GM13977 (cell line): ENCODE measurements at regions not wholly inside any gene's neighbourhood (a gene's known extent, or its start where the extent isn't known, plus 50 kb on each side); places are given as distances from the start of the nearest gene placed in this dataset.

Source experiments
- DNase-seq: peaks from one replicate; pipeline ENCODE4 v3.0.0; 2012; ENCODE audit warnings: low spot score
- in situ Hi-C: fragments of 300-500 bp; cut with MboI; formaldehyde crosslinking; loops from one replicate; pipeline ENCODE4 v1.12.0; 2022; ENCODE audit warnings: low sequenced_read_pairs, low pct_unique_long_range_greater_than_20kb, mixed read lengths, inconsistent platforms; ENCODE audit not compliant: unreplicated experiment
- TF ChIP-seq, protein P1 (sequence below): IDR thresholded peaks from 2 replicates; pipeline ENCODE4 v1.5.1; 2012; ENCODE audit warnings: mild to moderate bottlenecking, control low read depth; ENCODE audit not compliant: insufficient read depth; ENCODE audit errors: extremely low read depth, missing control alignments

DNA sequence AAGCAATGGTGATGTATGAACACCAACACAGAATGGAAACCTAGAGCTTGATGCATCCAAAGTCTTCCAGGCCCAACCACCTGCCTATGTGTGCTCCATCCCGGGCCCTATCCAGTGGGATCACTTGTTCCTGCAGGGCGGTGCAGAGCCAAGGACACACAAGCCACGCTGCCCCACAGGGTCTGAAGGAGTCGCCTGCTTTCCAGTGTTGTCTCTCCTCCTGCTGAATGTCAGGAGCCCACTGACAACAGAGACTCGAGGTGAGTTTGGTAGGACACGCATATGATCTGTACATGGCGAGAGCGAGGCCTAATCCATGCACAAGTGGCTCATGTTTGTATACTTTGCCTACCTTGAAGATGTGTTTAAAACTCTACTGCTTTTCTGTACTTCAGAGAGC lies 70.9 kb upstream of the FHL2 start:
- no peak for DNase-seq
- TF ChIP-seq, protein P1, sequence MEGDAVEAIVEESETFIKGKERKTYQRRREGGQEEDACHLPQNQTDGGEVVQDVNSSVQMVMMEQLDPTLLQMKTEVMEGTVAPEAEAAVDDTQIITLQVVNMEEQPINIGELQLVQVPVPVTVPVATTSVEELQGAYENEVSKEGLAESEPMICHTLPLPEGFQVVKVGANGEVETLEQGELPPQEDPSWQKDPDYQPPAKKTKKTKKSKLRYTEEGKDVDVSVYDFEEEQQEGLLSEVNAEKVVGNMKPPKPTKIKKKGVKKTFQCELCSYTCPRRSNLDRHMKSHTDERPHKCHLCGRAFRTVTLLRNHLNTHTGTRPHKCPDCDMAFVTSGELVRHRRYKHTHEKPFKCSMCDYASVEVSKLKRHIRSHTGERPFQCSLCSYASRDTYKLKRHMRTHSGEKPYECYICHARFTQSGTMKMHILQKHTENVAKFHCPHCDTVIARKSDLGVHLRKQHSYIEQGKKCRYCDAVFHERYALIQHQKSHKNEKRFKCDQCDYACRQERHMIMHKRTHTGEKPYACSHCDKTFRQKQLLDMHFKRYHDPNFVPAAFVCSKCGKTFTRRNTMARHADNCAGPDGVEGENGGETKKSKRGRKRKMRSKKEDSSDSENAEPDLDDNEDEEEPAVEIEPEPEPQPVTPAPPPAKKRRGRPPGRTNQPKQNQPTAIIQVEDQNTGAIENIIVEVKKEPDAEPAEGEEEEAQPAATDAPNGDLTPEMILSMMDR = no peak
- in situ Hi-C loops = no loop called here

- TF ChIP-seq, protein P1 = no peak
- DNase-seq = no peak
- in situ Hi-C loops = no loop called here
These were observed 69.8 kb upstream of the FHL2 start for GRCh38 chr2:105468582-105469042.

DNA sequence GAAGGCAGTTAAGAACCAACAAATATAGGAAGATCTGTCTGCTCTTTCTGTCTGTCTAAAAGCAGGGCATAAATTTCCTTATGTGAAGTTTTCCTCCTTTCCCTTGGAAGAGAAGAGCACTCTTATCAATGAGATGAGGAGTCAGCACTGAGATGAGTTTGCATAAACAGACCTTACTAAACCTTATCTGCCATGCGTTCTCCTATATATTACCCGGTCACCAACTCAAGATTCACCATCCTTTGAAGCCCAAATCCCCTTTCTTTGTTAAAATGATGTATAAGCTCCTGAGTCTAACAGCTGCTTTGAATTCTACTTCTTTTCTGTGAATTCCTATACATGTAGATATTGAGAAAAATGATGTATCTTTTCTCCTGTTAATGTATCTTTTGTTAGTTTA lies 65.5 kb upstream of the FHL2 start:
- in situ Hi-C loops = no loop called here
- TF ChIP-seq, protein P1 = no peak
- DNase-seq = no peak

GRCh38 chr2:105460048-105460732 lies 61.3 kb upstream of the FHL2 start:
- DNase-seq = no peak
- TF ChIP-seq, protein P1 = no peak
- in situ Hi-C loops = no loop called here

DNA sequence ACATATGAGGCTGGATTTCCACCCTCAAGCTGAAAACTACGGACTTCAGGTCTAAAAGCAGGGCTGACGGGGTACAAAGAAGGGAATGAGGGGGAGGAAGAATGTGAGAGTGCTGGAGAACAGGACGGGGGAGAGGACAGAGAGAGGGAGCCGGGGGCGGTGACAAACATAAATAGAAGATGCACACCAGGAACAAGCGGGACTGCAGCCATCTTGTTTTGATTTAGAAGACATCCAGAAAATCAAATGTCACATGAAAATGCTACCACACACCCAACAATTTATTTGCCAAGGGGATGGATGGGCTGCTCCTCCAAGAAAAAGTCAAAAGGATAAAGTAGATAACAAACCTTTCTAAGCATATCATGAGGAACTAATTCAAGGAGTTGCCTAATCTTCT lies 59.2 kb upstream of the FHL2 start:
- in situ Hi-C loops = no loop called here
- TF ChIP-seq, protein P1 = no peak
- no peak for DNase-seq

- no peak for DNase-seq
- in situ Hi-C loops = no loop called here
- TF ChIP-seq, protein P1 = no peak
These were observed 56.7 kb upstream of the FHL2 start for GRCh38 chr2:105455488-105456003.
